Hepatocyte (in vitro differentiated cells): ENCODE measurements at regions not wholly inside any gene's neighbourhood (a gene's known extent, or its start where the extent isn't known, plus 50 kb on each side); places are given as distances from the start of the nearest gene placed in this dataset.
A peak's percentile ranks its signal among the peaks of the same experiment; 100 is the strongest.

Experiments used
- DNase-seq: peaks from one replicate; pipeline ENCODE4 v3.0.0-alpha.2; 2016; ENCODE audit warnings: low spot score
- H2AFZ ChIP-seq: fragments of 200-600 bp; sonication (generic); 2 replicates; pipeline ENCODE4 v1.6.0; 2016; ENCODE audit warnings: antibody characterized with exemption, mild to moderate bottlenecking
- H3K27ac ChIP-seq: fragments of 200-600 bp; sonication (generic); 2 replicates; pipeline ENCODE4 v1.5.1; 2016; ENCODE audit warnings: mild to moderate bottlenecking
- H3K27me3 ChIP-seq: fragments of 200-600 bp; sonication (generic); 2 replicates; pipeline ENCODE4 v1.6.1; 2016
- H3K36me3 ChIP-seq: fragments of 200-600 bp; sonication (generic); replicated peaks from 2 replicates; pipeline ENCODE4 v1.5.1; 2016; ENCODE audit warnings: low read depth; ENCODE audit not compliant: insufficient read depth
- H3K4me1 ChIP-seq: fragments of 200-600 bp; sonication (generic); 2 replicates; pipeline ENCODE4 v1.5.1; 2016; ENCODE audit warnings: mild to moderate bottlenecking, moderate library complexity; ENCODE audit not compliant: insufficient read depth
- H3K4me2 ChIP-seq: fragments of 200-600 bp; sonication (generic); 2 replicates; pipeline ENCODE4 v1.6.0; 2016
- H3K4me3 ChIP-seq: fragments of 200-600 bp; sonication (generic); 2 replicates; pipeline ENCODE4 v1.5.1; 2016; ENCODE audit warnings: mild to moderate bottlenecking
- H3K79me2 ChIP-seq: fragments of 200-600 bp; sonication (generic); 2 replicates; pipeline ENCODE4 v1.6.0; 2017; ENCODE audit warnings: mild to moderate bottlenecking
- H3K9me2 ChIP-seq: fragments of 200-600 bp; sonication (generic); replicated peaks from 2 replicates; pipeline ENCODE4 v1.6.0; 2017; ENCODE audit warnings: mild to moderate bottlenecking; ENCODE audit not compliant: insufficient read depth
- H3K9me3 ChIP-seq: fragments of 200-600 bp; sonication (generic); 2 replicates; pipeline ENCODE4 v1.5.1; 2016; ENCODE audit warnings: low read depth, mild to moderate bottlenecking
- H4K20me1 ChIP-seq: fragments of 200-600 bp; sonication (generic); 2 replicates; pipeline ENCODE4 v1.6.0; 2016; ENCODE audit warnings: mild to moderate bottlenecking; ENCODE audit not compliant: insufficient read depth, poor library complexity, severe bottlenecking
- EZH2 ChIP-seq: fragments of 200-600 bp; sonication (generic); IDR thresholded peaks from 2 replicates; pipeline ENCODE4 v1.6.1; 2016; ENCODE audit warnings: antibody characterized with exemption, mild to moderate bottlenecking, borderline replicate concordance
- EZH2phosphoT487 ChIP-seq: fragments of 200-600 bp; sonication (generic); IDR thresholded peaks from one replicate; pipeline ENCODE4 v1.6.1; 2018; ENCODE audit warnings: antibody characterized with exemption, mild to moderate bottlenecking, low read depth, moderate library complexity; ENCODE audit not compliant: unreplicated experiment, severe bottlenecking
- WGBS: methylation state at CpG from one replicate; pipeline ENCODE4 v1.1.6; 2016; ENCODE audit warnings: low lambda C conversion rate; ENCODE audit errors: missing lambda C conversion rate; 5-methylcytosine and 5-hydroxymethylcytosine counted together
- TF ChIP-seq, protein P1 (sequence below): fragments of 200-600 bp; sonication (generic); IDR thresholded peaks from 2 replicates; pipeline ENCODE4 v1.5.1; 2016; ENCODE audit warnings: antibody characterized with exemption, mild to moderate bottlenecking; ENCODE audit not compliant: poor library complexity

DNA sequence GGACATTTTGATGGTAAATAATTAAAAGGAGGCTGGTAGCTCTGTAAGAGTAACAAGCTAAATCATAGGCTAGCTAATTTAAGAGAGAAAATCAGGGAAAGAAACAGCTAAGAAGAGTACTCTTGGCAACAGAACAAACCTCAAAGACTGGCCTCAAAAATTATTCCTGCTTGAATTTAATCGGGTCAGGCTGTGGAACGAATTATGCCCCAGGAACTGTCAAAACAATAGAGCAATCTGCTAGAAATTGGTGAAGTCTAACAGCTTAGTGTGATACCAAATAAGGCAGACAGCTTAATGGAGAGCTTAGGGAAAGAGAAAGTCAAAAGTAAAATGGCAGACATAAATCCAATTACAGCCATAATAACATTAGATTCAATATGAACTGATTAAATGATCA lies 215.7 kb downstream of the MREG start:
- H3K79me2 ChIP-seq, result no peaks in the 10 kb centered on the region
- TF ChIP-seq, protein P1, sequence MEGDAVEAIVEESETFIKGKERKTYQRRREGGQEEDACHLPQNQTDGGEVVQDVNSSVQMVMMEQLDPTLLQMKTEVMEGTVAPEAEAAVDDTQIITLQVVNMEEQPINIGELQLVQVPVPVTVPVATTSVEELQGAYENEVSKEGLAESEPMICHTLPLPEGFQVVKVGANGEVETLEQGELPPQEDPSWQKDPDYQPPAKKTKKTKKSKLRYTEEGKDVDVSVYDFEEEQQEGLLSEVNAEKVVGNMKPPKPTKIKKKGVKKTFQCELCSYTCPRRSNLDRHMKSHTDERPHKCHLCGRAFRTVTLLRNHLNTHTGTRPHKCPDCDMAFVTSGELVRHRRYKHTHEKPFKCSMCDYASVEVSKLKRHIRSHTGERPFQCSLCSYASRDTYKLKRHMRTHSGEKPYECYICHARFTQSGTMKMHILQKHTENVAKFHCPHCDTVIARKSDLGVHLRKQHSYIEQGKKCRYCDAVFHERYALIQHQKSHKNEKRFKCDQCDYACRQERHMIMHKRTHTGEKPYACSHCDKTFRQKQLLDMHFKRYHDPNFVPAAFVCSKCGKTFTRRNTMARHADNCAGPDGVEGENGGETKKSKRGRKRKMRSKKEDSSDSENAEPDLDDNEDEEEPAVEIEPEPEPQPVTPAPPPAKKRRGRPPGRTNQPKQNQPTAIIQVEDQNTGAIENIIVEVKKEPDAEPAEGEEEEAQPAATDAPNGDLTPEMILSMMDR, result no peak
- TF ChIP-seq EZH2, result no peak
- no peaks in the 10 kb centered on the region for H3K9me2 ChIP-seq
- no peaks in the 10 kb centered on the region for H3K27me3 ChIP-seq
- no peak overlapping the region for H2AFZ ChIP-seq
- no peaks in the 10 kb centered on the region for H3K9me3 ChIP-seq
- H3K4me3 ChIP-seq, result no peak overlapping the region
- no peaks in the 10 kb centered on the region for H3K36me3 ChIP-seq
- 98% methylated on average over 2 of the region's 2 CpGs for WGBS
- DNase-seq, result no peak
- H3K27ac ChIP-seq, result no peak overlapping the region
- H3K4me2 ChIP-seq, result no peak overlapping the region
- H3K4me1 ChIP-seq, result peaks cover 20% of the 10 kb centered on the region
- no peaks in the 10 kb centered on the region for H4K20me1 ChIP-seq

DNA sequence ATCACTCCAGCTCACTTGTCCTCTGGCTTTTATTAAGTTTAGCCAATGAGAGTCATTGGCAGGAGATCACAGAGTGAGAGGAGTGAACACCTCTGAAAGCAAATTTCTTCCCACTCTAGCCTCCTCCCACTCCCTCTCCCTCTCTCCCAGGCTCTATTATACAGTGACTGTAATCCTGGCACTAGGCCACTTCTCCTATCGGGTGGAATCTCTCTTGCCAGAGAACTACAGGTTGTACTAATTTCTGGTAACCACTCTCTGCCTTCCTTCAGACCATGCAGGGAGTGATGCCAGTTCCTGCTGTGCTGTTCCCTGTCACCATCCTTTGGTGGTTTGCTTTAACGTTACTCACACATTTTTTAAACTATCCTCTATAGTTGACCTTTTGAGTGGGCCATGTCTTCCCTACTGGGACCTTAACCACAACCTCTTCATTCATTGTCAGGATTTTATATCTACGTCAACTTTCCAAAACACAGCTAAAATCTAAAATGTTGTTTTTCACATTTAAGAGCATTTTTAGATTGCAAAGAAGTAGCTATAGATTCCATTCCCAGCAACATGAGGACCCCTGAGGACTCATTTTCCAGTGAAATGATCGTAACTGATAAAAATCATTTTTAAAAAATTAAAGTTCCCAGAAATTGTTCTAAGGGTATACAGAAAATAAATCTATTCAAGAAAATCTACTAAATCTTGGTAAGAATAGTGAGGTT lies 217.1 kb downstream of the MREG start:
- Histone ChIP-seq H3K36me3 (no peaks in the 10 kb centered on the region), H3K27me3 (no peaks in the 10 kb centered on the region), H3K9me3 (no peaks in the 10 kb centered on the region), H3K27ac (no peak overlapping the region), H3K4me3 (no peak overlapping the region), H3K4me1 (peaks cover 20% of the 10 kb centered on the region), H4K20me1 (no peaks in the 10 kb centered on the region), H3K4me2 (no peak overlapping the region), H2AFZ (no peak overlapping the region), H3K79me2 (no peaks in the 10 kb centered on the region), H3K9me2 (no peaks in the 10 kb centered on the region)
- no peak for DNase-seq
- WGBS, result 77% methylated on average over 4 of the region's 4 CpGs
- TF ChIP-seq, protein P1, result no peak
- TF ChIP-seq EZH2 (no peak), EZH2phosphoT487 (no peak)

DNA sequence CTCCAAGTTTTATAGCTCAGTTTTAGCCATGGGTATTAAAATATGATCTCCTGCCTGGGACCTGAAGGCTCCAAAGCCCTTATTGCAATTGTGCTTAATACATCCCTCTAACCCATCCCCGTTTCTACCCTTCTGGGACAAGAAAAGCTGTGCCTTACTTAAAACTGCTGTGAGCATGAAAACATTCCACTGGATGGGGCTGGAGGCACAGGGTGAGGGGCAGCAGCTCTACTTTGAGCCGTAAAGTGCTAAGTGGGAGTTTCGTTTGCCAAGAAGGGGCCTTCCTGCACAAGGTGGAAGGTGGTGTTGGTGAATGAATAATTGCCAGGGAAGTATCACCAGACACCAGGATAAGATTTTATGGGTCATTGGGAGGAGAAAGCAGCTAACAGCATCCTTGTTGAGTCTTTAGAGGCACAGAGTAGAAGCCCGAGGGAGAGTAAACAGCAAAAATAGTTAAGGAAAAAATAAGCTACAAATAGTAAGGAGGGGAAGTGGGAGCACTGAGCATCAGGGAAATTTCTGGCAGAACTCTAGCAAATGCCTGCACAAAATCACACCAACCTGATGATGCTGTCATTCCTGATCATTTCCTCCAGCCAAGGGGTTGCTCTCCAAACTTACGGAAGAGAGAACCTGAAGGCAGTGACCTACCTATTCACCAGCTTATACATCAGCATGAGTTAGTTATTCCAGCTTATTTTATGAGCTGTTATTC lies 218.4 kb downstream of the MREG start:
- no peaks in the 10 kb centered on the region for H3K9me2 ChIP-seq
- WGBS, result 42% methylated on average over 5 of the region's 5 CpGs
- peak; percentile 43 for DNase-seq
- no peak overlapping the region for H3K4me2 ChIP-seq
- no peak overlapping the region for H3K4me3 ChIP-seq
- H3K9me3 ChIP-seq, result no peaks in the 10 kb centered on the region
- H3K27ac ChIP-seq, result peak overlapping the region; percentile 79
- H3K36me3 ChIP-seq, result no peaks in the 10 kb centered on the region
- no peaks in the 10 kb centered on the region for H3K79me2 ChIP-seq
- H2AFZ ChIP-seq, result no peak overlapping the region
- no peaks in the 10 kb centered on the region for H4K20me1 ChIP-seq
- H3K27me3 ChIP-seq, result no peaks in the 10 kb centered on the region
- peaks cover 23% of the 10 kb centered on the region for H3K4me1 ChIP-seq
- no peak for TF ChIP-seq EZH2
- TF ChIP-seq, protein P1, result peak; percentile 46
